AG08396 (cell line): ENCODE measurements at regions not wholly inside any gene's neighbourhood (a gene's known extent, or its start where the extent isn't known, plus 50 kb on each side); places are given as distances from the start of the nearest gene placed in this dataset.

Experiments used
- DNase-seq: peaks from one replicate; pipeline ENCODE4 v3.0.0; 2012; ENCODE audit warnings: low spot score, mixed read lengths

- DNase-seq = no peak
Measured at GRCh38 chr4:79023799-79024770, 84.8 kb upstream of the PAQR3 start.

DNA sequence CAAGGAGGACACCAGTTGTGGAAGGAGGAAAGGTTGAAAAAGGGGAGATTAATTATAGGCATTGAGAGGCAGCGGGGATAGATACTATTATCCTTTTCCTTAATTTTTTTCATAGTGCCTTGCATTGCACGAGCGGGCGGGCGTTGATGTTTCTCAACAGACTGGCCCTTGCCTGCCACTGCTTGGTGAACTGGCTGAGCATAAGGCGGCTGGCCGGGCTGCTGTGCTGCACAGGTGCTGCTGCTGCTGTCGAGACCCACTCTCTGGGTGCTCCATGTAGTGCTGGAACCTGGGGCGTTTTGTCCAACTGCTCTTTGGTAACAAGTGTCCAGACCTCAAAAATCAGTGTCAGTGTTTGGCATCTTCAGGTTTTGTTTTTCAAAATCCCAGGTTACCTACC lies 83.3 kb upstream of the PAQR3 start:
- no peak for DNase-seq

GRCh38 chr4:79017481-79017880 lies 78.2 kb upstream of the PAQR3 start:
- DNase-seq = no peak

DNA sequence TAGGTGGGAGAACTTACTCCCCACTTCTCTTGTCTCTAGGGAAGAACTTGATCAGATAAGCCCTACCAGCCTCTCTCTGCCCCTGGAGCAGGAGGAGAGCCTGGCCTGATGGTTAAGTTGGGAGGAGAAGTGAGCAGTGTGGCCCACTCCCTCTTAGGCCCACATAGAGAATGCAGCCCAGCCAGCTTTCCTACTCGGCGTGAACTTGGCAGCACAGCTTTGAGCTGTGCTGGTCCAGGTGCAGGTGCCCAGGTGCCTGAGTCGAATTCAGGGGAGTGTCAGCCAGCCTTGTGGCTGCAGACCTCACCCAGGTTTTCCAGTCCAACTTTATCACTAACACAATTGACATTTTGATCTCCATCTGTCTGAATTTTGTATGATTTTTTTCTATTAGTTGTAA lies 77.6 kb upstream of the PAQR3 start:
- no peak for DNase-seq

DNA sequence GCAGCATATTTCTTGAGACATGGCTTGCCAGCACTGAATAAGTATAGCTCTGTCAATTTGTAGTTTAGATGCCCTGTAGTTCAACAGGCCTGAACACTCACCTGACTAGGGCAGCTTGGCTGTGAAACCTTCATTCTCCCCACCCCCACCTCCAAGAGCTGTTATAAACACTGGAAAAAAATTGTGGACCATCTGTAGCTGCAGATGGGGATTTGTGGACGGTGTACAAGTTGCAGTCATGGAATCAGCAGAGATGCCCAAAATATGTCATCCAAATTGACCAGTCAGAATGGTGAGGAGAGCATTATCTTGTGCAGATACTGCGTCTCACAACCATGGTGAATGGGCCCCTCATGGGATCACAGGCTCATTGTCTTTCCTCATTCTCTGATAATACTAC lies 76.2 kb upstream of the PAQR3 start:
- no peak for DNase-seq

DNA sequence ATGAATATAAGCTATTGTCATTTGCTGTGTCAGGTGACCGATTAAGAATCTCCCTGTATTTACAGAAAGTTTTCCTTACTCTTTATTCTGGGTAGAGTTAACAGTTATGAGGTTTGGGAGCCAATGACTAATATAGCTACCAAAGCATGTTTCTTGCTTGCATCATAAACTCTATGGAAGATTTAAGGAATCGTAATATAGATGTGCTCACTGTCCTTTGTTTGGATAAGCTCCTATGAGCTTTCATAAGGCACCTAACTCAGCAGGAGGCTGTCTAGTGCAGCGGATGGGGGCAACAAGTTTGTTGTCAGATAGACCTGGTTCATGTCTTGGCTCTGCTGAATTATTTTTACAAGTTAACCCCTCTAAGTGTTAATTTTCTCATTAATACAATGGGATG lies 75.0 kb upstream of the PAQR3 start:
- DNase-seq = no peak

GRCh38 chr4:79013756-79014155 lies 74.5 kb upstream of the PAQR3 start:
- no peak for DNase-seq

GRCh38 chr4:78990938-78991810 lies 51.9 kb upstream of the PAQR3 start:
- no peak for DNase-seq

DNA sequence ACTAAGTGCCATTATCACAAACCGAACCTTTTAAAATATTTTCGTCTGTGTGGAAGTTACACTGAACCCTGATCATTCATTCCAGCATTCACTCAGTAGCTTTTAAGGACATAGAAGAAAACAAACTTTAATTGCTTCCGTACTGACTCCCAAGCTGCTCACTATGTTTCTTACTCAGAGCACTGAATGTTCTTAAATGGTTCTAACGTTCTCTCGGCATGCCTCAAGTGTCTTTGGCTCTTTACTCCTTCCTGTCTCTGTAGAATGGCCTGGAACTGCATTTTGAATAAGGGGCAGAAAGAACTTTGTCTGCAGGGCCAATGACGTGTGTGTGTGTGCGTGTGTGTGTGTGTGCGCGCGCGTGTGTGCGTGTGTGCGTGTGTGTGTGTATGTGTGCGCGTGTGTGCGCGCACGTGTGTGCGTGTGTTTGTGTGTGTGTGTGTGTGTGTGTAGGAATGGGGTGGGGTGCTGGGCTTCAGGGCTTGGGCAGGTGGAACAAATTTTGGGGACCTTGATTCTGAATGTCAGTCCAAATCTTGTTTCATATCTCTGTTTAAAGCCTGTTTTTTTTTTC lies 50.5 kb upstream of the PAQR3 start:
- no peak for DNase-seq
